ENCODE measurements at regions not wholly inside any gene's neighbourhood (a gene's known extent, or its start where the extent isn't known, plus 50 kb on each side); places are given as distances from the start of the nearest gene placed in this dataset.

DNA sequence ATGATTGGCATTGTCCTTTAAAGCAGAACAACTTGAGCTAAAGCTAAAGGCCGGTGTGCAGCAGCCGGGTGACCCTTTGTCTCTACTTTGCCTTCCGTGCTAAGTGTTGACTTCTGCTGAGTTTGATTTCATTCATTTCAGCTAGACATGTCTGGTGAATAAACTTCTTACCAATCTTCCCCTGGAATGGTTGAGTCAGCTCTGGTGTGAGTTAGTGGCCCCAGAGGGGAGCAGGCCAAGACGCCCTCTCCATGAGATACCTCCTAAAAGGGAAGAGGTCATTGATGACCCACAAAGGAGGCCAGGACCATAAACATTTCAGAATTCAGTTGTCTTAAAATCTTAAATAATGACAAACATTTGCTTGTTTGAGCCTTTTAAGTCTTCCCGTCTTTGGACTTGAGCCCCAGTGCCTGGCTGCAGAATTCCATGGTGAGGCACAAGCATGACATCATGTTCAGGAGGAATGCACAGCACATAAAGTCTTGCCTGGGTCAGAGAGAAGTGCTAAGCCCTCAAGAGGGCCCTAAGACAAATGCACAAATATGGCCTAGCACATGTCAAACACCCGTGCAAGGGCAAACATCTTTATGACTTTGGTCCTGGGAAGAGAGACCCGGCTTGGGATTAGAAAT, 96.3 kb upstream of the NEDD9 start:
- TF ChIP-seq ESRRG (CRISPR knock-in tag; IDR thresholded peaks at IDR 0.05) (no peak), ZNF70 (CRISPR knock-in tag; IDR thresholded peaks at IDR 0.05) (no peak), SNAI2 (CRISPR knock-in tag; IDR thresholded peaks at IDR 0.05) (no peak), TCF4 (CRISPR knock-in tag; IDR thresholded peaks at IDR 0.05; ENCODE audit: borderline replicate concordance) (no peak), OSR1 (CRISPR knock-in tag; IDR thresholded peaks at IDR 0.05) (no peak), ZNF565 (CRISPR knock-in tag; conservative IDR thresholded peaks at IDR 0.05; ENCODE audit: low read depth) (no peak), TOX (CRISPR knock-in tag; IDR thresholded peaks at IDR 0.05; ENCODE audit: borderline replicate concordance) (no peak), CSDC2 (CRISPR knock-in tag; IDR thresholded peaks at IDR 0.05) (no peak), ARNTL (CRISPR knock-in tag; IDR thresholded peaks at IDR 0.05; ENCODE audit: borderline replicate concordance, low read depth) (no peak), ISL1 (CRISPR knock-in tag; IDR thresholded peaks at IDR 0.05) (no peak)
- TF ChIP-seq, protein P1, sequence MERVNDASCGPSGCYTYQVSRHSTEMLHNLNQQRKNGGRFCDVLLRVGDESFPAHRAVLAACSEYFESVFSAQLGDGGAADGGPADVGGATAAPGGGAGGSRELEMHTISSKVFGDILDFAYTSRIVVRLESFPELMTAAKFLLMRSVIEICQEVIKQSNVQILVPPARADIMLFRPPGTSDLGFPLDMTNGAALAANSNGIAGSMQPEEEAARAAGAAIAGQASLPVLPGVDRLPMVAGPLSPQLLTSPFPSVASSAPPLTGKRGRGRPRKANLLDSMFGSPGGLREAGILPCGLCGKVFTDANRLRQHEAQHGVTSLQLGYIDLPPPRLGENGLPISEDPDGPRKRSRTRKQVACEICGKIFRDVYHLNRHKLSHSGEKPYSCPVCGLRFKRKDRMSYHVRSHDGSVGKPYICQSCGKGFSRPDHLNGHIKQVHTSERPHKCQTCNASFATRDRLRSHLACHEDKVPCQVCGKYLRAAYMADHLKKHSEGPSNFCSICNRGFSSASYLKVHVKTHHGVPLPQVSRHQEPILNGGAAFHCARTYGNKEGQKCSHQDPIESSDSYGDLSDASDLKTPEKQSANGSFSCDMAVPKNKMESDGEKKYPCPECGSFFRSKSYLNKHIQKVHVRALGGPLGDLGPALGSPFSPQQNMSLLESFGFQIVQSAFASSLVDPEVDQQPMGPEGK (CRISPR knock-in tag; IDR thresholded peaks at IDR 0.05; ENCODE audit: borderline replicate concordance), result no peak
- TF ChIP-seq, protein P2, sequence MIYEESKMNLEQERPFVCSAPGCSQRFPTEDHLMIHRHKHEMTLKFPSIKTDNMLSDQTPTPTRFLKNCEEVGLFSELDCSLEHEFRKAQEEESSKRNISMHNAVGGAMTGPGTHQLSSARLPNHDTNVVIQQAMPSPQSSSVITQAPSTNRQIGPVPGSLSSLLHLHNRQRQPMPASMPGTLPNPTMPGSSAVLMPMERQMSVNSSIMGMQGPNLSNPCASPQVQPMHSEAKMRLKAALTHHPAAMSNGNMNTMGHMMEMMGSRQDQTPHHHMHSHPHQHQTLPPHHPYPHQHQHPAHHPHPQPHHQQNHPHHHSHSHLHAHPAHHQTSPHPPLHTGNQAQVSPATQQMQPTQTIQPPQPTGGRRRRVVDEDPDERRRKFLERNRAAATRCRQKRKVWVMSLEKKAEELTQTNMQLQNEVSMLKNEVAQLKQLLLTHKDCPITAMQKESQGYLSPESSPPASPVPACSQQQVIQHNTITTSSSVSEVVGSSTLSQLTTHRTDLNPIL (CRISPR knock-in tag; IDR thresholded peaks at IDR 0.05; ENCODE audit: low read depth), result no peak
- TF ChIP-seq, protein P3, sequence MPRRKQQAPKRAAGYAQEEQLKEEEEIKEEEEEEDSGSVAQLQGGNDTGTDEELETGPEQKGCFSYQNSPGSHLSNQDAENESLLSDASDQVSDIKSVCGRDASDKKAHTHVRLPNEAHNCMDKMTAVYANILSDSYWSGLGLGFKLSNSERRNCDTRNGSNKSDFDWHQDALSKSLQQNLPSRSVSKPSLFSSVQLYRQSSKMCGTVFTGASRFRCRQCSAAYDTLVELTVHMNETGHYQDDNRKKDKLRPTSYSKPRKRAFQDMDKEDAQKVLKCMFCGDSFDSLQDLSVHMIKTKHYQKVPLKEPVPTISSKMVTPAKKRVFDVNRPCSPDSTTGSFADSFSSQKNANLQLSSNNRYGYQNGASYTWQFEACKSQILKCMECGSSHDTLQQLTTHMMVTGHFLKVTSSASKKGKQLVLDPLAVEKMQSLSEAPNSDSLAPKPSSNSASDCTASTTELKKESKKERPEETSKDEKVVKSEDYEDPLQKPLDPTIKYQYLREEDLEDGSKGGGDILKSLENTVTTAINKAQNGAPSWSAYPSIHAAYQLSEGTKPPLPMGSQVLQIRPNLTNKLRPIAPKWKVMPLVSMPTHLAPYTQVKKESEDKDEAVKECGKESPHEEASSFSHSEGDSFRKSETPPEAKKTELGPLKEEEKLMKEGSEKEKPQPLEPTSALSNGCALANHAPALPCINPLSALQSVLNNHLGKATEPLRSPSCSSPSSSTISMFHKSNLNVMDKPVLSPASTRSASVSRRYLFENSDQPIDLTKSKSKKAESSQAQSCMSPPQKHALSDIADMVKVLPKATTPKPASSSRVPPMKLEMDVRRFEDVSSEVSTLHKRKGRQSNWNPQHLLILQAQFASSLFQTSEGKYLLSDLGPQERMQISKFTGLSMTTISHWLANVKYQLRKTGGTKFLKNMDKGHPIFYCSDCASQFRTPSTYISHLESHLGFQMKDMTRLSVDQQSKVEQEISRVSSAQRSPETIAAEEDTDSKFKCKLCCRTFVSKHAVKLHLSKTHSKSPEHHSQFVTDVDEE (CRISPR knock-in tag; IDR thresholded peaks at IDR 0.05), result no peak
